ENCODE measurements at regions not wholly inside any gene's neighbourhood (a gene's known extent, or its start where the extent isn't known, plus 50 kb on each side); places are given as distances from the start of the nearest gene placed in this dataset.

- H3K4me3 ChIP-seq (ENCODE audit: low read depth, low read length) = no peak overlapping the region
- TF ChIP-seq CTCF (IDR thresholded peaks at IDR 0.05; ENCODE audit: low read depth, low read length) = no peak
- no peaks in the 10 kb centered on the region for H3K27me3 ChIP-seq (ENCODE audit: control insufficient read depth, insufficient read depth, low read length)
- peaks cover 44% of the 10 kb centered on the region for H3K9me3 ChIP-seq (ENCODE audit: control insufficient read depth, insufficient read depth, low read length)
- H3K27ac ChIP-seq (ENCODE audit: low read depth, low read length) = no peak overlapping the region
- ChIA-PET POLR2A (no interaction called here), CTCF (no interaction called here)
- DNase-seq (ENCODE audit: low read depth, low spot score) = no peak
Measured at GRCh38 chr14:98175436-98175835, 1096.6 kb downstream of the BCL11B start.

GRCh38 chr14:98175881-98176280 is 1096.1 kb downstream of the BCL11B start:
- DNase-seq (ENCODE audit: low read depth, low spot score) = no peak
- Histone ChIP-seq H3K9me3 (ENCODE audit: control insufficient read depth, insufficient read depth, low read length) (peaks cover 41% of the 10 kb centered on the region), H3K27me3 (ENCODE audit: control insufficient read depth, insufficient read depth, low read length) (no peaks in the 10 kb centered on the region), H3K27ac (ENCODE audit: low read depth, low read length) (no peak overlapping the region), H3K4me3 (ENCODE audit: low read depth, low read length) (no peak overlapping the region)
- ChIA-PET CTCF (no interaction called here), POLR2A (no interaction called here)
- TF ChIP-seq CTCF (IDR thresholded peaks at IDR 0.05; ENCODE audit: low read depth, low read length) = no peak

- Histone ChIP-seq H3K27me3 (ENCODE audit: control insufficient read depth, insufficient read depth, low read length) (no peaks in the 10 kb centered on the region), H3K4me3 (ENCODE audit: low read depth, low read length) (no peak overlapping the region), H3K27ac (ENCODE audit: low read depth, low read length) (no peak overlapping the region), H3K9me3 (ENCODE audit: control insufficient read depth, insufficient read depth, low read length) (peaks cover 33% of the 10 kb centered on the region)
- POLR2A ChIA-PET = no interaction called here
- no peak for TF ChIP-seq CTCF (IDR thresholded peaks at IDR 0.05; ENCODE audit: low read depth, low read length)
- DNase-seq (ENCODE audit: low read depth, low spot score) = no peak
- CTCF ChIA-PET = no interaction called here
Measured at GRCh38 chr14:98176892-98177291, 1095.1 kb downstream of the BCL11B start.

GRCh38 chr14:98177551-98177950 is 1094.4 kb downstream of the BCL11B start:
- TF ChIP-seq CTCF (IDR thresholded peaks at IDR 0.05; ENCODE audit: low read depth, low read length) = no peak
- H3K4me3 ChIP-seq (ENCODE audit: low read depth, low read length) = no peak overlapping the region
- H3K27ac ChIP-seq (ENCODE audit: low read depth, low read length) = no peak overlapping the region
- no peak for DNase-seq (ENCODE audit: low read depth, low spot score)
- ChIA-PET POLR2A (no interaction called here), CTCF (no interaction called here)
- H3K9me3 ChIP-seq (ENCODE audit: control insufficient read depth, insufficient read depth, low read length) = peaks cover 26% of the 10 kb centered on the region
- no peaks in the 10 kb centered on the region for H3K27me3 ChIP-seq (ENCODE audit: control insufficient read depth, insufficient read depth, low read length)

- ChIA-PET POLR2A (no interaction called here), CTCF (no interaction called here)
- Histone ChIP-seq H3K4me3 (ENCODE audit: low read depth, low read length) (no peak overlapping the region), H3K9me3 (ENCODE audit: control insufficient read depth, insufficient read depth, low read length) (peaks cover 30% of the 10 kb centered on the region), H3K27me3 (ENCODE audit: control insufficient read depth, insufficient read depth, low read length) (no peaks in the 10 kb centered on the region), H3K27ac (ENCODE audit: low read depth, low read length) (no peak overlapping the region)
- TF ChIP-seq CTCF (IDR thresholded peaks at IDR 0.05; ENCODE audit: low read depth, low read length) = no peak
- no peak for DNase-seq (ENCODE audit: low read depth, low spot score)
Measured at GRCh38 chr14:98181241-98181640, 1090.8 kb downstream of the BCL11B start.

All from AG04450 (cell line).